ENCODE measurements at regions not wholly inside any gene's neighbourhood (a gene's known extent, or its start where the extent isn't known, plus 50 kb on each side); places are given as distances from the start of the nearest gene placed in this dataset.
A peak's percentile ranks its signal among the peaks of the same experiment; 100 is the strongest.
"Not testable (repeated sequence)": the region's sequence is repeated elsewhere in the genome, so short reads cannot be mapped to it uniquely, and the experiment has no call there.

GRCh38 chr16:64102654-64103053 is 1019.2 kb downstream of the CDH11 start:
- no peak for DNase-seq (ENCODE audit: low read depth)

- no peak for DNase-seq (ENCODE audit: low read depth)
Measured at GRCh38 chr16:64098451-64098850, 1023.4 kb downstream of the CDH11 start.

DNA sequence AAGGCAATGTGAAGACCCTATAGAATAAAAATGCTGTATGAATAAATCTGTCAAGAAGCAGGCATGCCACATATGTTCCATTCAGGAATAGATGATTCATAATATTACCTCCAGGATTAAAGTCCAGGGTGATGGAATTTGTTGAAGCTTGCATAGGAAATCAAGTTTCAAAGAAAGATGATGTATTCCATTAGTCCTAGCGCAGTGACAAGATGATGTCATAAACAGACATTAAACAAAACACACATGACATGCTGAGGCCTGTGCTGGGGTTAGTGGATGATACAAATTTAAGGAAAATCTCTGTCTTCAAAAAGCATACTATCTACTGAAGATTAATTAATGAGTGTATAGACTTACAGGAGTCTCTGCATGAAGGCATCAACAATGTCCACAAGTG is 1025.2 kb downstream of the CDH11 start:
- no peak for DNase-seq (ENCODE audit: low read depth)

DNA sequence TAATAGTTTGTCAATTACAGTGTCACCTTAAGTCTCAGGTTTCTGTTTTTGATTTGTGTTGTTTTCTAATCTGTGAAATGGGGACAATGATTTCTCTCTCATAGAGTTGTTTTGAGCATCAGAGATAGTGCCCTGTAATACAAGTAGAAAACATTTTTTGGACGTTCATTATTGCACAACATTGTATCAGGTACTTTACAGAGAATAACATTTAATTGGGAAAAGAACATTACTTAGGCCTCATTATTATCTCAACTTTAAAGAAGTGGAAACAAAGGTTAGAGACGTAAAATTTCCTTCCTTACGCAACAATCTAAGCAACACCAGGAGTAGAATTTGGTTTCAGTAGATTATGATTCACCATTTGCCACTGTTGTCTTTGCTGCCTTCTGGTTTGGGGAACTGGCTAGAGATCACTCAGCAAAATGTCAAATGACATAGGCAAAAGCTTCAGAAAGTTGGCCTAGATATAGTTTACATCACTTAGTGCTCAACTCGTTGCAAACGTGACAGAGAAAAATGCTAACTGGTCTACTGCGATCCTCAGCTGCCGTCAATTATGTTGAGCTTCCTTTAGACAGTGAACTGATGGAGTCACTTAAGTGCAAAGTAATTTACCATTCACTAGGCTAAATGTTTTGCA is 1026.8 kb downstream of the CDH11 start:
- DNase-seq (ENCODE audit: low read depth): peak; percentile 35

- DNase-seq (ENCODE audit: low read depth): peak; percentile 65
Measured at GRCh38 chr16:64094181-64094965, 1027.5 kb downstream of the CDH11 start.

- DNase-seq (ENCODE audit: low read depth): peak; percentile 78
Measured at GRCh38 chr16:64092271-64092670, 1029.6 kb downstream of the CDH11 start.

DNA sequence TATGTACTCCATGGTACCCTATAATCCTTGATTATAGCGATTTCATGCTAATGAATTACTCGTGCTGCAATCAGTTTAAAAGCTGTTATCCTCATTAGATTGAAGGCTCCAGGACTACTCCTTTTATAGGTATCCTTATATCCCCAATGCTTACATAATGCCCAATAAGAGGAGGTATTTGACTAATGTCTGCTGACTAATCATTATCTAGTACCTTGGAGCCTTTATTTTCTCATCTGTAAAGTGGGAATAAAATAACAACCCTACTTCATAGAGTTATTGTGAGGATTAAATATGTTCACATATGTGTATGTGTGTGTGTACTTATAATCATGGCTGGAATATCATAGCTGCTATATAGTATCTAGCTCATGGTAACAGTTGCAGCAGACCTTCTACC is 1031.5 kb downstream of the CDH11 start:
- no peak for DNase-seq (ENCODE audit: low read depth)

GRCh38 chr16:64089697-64090096 is 1032.2 kb downstream of the CDH11 start:
- DNase-seq (ENCODE audit: low read depth): peak; percentile 14

GRCh38 chr16:64088838-64089237 is 1033.0 kb downstream of the CDH11 start:
- no peak for DNase-seq (ENCODE audit: low read depth)

- no peak for DNase-seq (ENCODE audit: low read depth)
Measured at GRCh38 chr16:64085296-64085695, 1036.6 kb downstream of the CDH11 start.

- no peak for DNase-seq (ENCODE audit: low read depth)
Measured at GRCh38 chr16:64084706-64085105, 1037.2 kb downstream of the CDH11 start.

DNA sequence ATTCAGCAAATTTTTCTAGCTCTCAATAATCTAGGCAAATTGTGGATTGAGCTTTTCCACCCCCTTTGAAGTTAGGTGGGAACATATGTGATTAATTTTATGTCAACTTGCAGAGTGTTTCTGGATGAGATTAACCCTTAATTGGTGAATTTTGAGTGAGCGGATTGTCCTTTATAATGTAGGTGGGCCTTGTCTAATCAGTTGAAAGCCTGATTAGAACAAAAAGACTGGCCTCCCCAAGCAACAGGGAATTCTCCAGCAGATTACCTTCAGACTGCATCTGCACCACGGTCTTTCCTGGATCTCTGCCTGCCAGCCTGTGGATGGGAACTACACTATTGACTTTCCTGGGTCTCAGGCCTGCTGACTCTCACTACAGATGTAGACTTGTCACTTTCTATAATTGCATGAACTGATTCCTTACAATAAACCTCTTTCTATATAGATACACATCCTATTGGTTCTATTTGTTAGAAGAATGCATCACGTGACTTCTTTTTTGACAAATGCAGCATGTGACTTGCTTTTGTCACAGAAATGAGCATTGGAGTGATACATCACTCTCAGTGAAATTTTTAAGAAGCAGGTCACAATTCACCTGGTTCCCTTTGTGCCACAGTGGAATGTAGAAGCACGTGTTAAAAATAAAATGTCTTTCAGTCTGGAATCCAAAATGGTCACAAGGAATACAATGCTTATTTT is 1038.3 kb downstream of the CDH11 start:
- no peak for DNase-seq (ENCODE audit: low read depth)

DNA sequence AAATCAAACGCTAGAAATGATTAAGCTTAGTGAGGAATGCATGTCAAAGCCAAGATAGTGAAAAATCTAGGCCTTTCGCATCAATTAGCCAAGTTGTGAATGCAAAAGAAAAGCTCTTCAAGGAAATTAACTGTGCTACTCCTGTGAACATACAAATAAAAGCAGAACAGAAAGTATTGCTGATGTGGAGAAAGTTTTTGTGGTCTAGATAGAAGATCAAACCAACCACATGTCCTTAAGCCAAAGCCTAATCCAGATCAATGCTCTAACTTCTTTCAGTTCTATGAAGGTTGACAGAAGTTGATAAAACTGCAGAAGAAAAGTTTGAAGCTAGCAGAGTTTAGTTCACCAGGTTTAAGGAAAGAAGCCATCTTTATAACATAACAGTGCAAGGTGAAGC is 1044.6 kb downstream of the CDH11 start:
- DNase-seq (ENCODE audit: low read depth): no peak

DNA sequence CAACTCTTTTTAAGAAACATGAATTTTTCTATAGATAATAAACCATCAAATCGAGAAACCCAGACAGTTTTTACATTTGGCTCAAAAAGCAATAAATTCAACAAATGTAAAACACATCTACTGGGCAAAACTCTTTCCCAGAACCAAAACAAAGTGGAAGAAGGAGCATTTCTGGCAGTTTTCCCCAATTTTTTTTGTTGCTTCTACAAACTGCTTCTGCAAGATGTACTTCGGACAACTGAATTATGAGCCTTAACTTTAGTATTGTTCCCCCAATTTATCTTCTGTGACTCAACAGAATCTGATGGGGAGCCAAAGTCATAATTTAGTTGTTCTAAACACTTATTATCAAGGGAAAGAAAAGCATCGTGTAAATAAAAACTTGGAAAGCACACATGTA is 1047.2 kb downstream of the CDH11 start:
- DNase-seq (ENCODE audit: low read depth): no peak

- DNase-seq (ENCODE audit: low read depth): not testable (repeated sequence)
Measured at GRCh38 chr16:64072131-64072730, 1049.6 kb downstream of the CDH11 start.

DNA sequence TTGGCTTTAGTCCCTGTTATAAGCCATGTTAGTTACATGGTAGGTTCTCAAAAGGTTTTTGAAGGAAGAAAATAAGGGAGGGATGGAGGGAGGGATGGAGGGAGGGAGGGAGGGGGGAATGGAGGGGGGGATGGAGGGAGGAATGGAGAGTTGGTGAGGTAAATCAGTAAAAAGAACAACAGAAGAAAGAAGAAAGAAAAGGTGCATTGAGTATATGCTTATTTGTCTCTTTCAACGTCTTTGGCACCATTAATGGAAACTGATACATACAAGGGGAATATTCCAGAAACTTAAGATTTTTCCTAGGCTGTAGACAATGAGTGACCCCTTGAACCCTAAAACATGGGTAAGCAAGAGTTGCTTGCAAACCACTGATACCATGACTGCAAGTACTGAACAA is 1056.3 kb downstream of the CDH11 start:
- no peak for DNase-seq (ENCODE audit: low read depth)

DNA sequence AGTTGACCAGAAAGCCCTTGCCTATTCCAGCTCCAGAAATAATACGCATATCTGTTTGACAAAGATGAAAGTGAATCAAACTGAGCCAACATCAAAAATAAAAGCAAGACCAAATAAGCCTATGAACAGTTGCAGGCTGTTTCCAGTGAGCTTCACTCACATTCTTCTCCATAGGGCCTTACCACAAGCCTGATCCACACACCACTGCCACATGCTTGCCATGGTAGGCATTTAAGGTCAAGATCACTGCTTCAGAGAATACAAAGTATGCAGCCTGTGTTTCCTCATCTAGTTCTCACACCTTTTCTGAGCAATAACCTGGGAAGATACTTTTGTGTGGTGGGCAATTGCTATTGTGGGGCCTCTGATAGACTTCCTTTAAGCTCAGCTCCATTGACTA is 1060.2 kb downstream of the CDH11 start:
- no peak for DNase-seq (ENCODE audit: low read depth)

DNA sequence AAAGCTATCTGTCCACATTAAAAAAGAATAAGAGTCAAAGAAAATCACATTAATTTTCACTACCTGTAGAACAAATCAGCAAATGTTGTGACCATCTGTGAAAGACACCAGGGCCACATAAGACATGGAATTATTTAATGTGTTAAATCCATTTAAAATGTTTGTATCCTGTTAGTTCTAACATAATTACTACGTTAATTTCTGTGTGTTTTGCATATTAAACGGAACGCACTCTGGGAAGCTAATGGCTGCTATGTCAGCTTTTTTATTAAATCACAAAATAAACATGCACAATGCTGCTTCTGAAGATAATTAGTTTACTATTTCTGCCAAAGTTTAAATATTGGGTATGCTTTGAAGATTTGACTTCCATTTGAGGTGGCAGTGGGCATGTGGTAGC is 1061.2 kb downstream of the CDH11 start:
- DNase-seq (ENCODE audit: low read depth): no peak

- no peak for DNase-seq (ENCODE audit: low read depth)
Measured at GRCh38 chr16:64058685-64059084, 1063.2 kb downstream of the CDH11 start.

GRCh38 chr16:64051824-64052223 is 1070.0 kb downstream of the CDH11 start:
- DNase-seq (ENCODE audit: low read depth): peak; percentile 3

GRCh38 chr16:64047878-64048277 is 1074.0 kb downstream of the CDH11 start:
- DNase-seq (ENCODE audit: low read depth): no peak

- DNase-seq (ENCODE audit: low read depth): no peak
Measured at GRCh38 chr16:64047207-64047606, 1074.7 kb downstream of the CDH11 start.

GRCh38 chr16:64035337-64035736 is 1086.5 kb downstream of the CDH11 start:
- DNase-seq (ENCODE audit: low read depth): no peak

All from iris pigment epithelial cell (primary cell).